ENCODE measurements at regions not wholly inside any gene's neighbourhood (a gene's known extent, or its start where the extent isn't known, plus 50 kb on each side); places are given as distances from the start of the nearest gene placed in this dataset.
A peak's percentile ranks its signal among the peaks of the same experiment; 100 is the strongest.

DNA sequence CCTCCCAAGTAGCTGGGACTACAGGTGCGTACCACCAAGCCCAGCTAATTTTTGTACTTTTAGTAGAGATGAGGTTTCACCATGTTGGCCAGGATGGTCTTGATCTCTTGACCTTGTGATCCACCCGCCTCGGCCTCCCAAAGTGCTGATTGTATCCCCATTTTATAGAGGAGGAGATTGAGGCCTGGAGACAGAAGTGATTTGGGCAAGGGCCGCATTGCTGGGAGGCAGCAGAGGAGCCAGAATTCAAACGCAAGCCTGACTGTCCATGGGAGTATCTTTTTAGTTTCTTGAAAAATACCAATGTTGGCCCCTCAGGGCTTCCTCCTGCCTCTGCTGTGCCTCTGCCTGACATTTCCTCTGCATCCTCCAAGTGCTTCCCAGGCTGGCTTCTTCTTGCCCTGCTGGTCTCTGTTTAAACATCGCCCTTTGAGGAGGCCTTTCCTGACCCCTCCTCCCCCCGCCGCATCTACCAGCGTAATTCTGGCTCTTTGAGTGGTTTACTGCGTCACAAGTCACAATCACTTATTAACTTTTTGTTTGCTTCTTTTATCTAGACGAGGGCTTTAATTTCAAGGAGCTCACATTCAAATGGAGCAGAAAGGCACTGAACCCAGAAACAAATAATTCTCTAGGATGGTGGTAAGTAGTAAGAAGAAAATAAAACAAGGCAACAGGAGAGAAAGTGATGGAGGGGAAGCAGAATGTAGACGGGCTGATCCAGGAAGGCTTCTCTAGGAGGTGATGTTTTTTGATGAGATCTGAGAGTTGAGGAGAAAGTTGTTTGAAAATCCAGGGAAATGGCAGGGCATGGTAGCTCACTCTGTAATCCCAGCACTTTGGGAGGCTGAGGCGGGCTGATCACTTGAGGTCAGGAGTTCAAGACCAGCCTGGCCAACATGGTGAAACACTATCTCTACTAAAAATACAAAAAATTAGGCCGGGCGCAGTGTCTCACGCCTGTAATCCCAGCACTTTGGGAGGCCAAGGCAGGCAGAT lies 91.0 kb upstream of the MED13L start:
- no peak overlapping the region for H3K4me3 ChIP-seq
- ATAC-seq (peak; percentile 88), DNase-seq (peak; percentile 76 to 78 (median 77))
- TF ChIP-seq, protein P1, sequence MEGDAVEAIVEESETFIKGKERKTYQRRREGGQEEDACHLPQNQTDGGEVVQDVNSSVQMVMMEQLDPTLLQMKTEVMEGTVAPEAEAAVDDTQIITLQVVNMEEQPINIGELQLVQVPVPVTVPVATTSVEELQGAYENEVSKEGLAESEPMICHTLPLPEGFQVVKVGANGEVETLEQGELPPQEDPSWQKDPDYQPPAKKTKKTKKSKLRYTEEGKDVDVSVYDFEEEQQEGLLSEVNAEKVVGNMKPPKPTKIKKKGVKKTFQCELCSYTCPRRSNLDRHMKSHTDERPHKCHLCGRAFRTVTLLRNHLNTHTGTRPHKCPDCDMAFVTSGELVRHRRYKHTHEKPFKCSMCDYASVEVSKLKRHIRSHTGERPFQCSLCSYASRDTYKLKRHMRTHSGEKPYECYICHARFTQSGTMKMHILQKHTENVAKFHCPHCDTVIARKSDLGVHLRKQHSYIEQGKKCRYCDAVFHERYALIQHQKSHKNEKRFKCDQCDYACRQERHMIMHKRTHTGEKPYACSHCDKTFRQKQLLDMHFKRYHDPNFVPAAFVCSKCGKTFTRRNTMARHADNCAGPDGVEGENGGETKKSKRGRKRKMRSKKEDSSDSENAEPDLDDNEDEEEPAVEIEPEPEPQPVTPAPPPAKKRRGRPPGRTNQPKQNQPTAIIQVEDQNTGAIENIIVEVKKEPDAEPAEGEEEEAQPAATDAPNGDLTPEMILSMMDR (IDR thresholded peaks at IDR 0.05), result no peak
- H3K36me3 ChIP-seq (ENCODE audit: low read depth), result no peaks in the 10 kb centered on the region
- no peaks in the 10 kb centered on the region for H3K9me3 ChIP-seq
- intact Hi-C loops (cut with DNase I, micrococcal nuclease), result no loop called here
- H3K4me1 ChIP-seq (ENCODE audit: low read depth), result peaks cover 6% of the 10 kb centered on the region

DNA sequence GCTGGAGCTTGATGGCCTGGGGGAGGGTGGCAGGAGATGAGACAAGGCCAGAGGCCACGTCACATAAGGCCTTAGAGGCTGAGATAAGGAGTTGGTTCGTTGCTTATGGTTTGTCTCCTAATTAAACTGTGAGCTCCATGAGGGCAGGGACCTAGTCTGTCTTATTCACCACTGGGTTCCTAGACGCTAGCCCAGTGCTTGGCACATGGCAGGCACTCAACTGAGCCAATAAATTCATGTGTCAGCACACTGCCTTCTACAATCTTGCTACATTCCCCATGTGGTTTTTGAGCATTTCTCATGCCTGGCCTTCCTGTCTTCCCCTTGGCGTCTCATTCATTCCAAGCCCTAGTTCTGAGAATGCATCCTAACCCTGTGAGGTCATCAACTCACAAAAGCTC lies 92.5 kb upstream of the MED13L start:
- no peaks in the 10 kb centered on the region for H3K36me3 ChIP-seq (ENCODE audit: low read depth)
- TF ChIP-seq, protein P1 (IDR thresholded peaks at IDR 0.05), result no peak
- intact Hi-C loops (cut with DNase I, micrococcal nuclease), result no loop called here
- no peak overlapping the region for H3K4me3 ChIP-seq
- no peaks in the 10 kb centered on the region for H3K9me3 ChIP-seq
- ATAC-seq, result no peak
- DNase-seq, result no peak
- peaks cover 6% of the 10 kb centered on the region for H3K4me1 ChIP-seq (ENCODE audit: low read depth)

DNA sequence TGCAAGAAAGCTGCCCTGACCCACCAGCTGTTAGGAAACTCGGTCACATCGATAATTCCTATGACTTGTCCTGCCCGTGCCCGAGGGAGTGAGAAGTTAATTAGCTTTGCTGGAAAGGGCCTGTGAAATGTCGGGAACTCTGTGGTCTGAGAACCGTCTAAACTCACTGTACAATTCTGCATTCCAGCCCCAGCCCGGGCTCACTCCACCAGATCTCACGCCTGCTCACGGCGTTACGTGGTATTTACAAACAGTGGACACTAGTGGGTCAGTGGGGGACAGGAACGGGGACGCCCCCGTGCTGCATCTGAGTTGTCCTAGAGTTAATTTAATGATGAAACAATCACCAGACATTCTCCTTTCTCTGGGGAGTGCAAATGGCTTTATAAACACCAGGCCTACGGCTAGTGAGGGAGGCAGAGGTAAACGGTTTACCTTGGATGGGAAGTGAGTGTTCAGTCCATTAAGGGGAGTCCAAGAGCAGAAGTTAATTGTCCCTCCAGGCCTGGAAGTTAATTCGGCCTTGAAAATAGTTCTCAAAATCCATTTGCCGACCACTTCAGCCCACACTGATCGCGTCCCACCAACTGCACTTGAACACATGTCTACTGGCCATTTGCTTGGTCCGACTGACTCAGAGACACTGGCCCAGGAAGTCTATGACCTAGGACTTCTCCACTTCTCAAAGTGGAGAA lies 93.5 kb upstream of the MED13L start:
- no peak for DNase-seq
- H3K4me1 ChIP-seq (ENCODE audit: low read depth), result peaks cover under 1% of the 10 kb centered on the region
- intact Hi-C loops (cut with DNase I, micrococcal nuclease), result no loop called here

DNA sequence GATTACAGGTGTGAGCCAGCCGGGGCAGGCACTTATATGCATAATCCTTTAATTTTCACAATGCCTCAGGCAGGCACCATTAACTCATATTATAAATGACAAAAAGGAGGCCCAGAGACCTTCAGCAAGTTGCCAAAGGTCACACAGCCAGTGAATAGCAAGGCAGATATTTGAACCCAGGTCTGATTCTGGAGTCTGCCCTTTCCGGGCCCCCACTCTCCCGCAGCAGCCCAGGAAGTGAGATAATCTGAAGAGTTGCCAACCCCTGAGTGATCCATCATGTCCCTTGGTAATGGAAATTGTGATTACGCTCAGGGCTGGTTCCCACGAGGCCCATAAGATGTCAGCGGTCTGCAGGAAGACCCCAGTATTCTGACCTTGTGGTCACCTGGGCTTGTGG lies 95.3 kb upstream of the MED13L start:
- TF ChIP-seq, protein P1 (IDR thresholded peaks at IDR 0.05), result no peak
- DNase-seq, result no peak
- no peaks in the 10 kb centered on the region for H3K9me3 ChIP-seq
- H3K36me3 ChIP-seq (ENCODE audit: low read depth), result no peaks in the 10 kb centered on the region
- ATAC-seq, result no peak
- H3K4me3 ChIP-seq, result no peak overlapping the region
- intact Hi-C loops (cut with DNase I, micrococcal nuclease), result no loop called here
- no peaks in the 10 kb centered on the region for H3K4me1 ChIP-seq (ENCODE audit: low read depth)

More for the DNA sequence above, 93.5 kb upstream of the MED13L start:
- no peak overlapping the region for H3K4me3 ChIP-seq
- TF ChIP-seq, protein P1 (IDR thresholded peaks at IDR 0.05), result no peak
- ATAC-seq, result no peak
- H3K9me3 ChIP-seq, result no peaks in the 10 kb centered on the region
- H3K36me3 ChIP-seq (ENCODE audit: low read depth), result no peaks in the 10 kb centered on the region

DNA sequence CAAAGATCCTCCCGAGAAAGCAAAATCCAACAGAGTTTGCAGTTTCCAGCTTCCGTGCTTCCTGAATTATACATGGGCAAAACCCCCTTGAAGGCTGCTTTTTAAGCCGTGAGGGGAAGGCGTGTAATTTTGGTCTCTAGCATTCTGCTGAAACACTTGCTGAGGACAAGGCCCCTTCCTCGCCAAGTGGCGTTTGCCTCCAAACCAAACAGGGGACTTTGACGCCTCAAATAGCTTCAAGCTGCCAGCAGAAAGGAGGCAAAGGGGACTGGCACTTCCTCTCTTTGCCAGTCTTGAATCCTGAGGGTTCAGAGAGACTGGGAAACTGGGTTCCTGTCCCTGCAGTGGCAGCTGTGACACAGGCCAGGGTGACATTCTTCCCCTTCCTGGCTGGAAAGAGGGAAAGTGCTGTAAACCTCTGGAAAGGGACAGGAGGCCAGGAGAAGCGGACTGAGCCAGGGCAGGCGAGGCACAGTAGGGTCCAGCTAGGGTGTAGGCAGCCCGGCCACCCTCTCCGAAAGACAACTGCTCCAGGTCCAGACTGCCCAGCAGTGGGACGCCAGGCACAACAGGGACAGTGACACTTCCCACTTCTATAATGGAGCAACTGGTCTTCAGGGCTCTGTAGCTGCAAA lies 96.2 kb upstream of the MED13L start:
- TF ChIP-seq, protein P1 (IDR thresholded peaks at IDR 0.05), result no peak
- ATAC-seq (no peak), DNase-seq (no peak)
- Histone ChIP-seq H3K36me3 (ENCODE audit: low read depth) (no peaks in the 10 kb centered on the region), H3K9me3 (no peaks in the 10 kb centered on the region), H3K4me3 (no peak overlapping the region), H3K4me1 (ENCODE audit: low read depth) (no peaks in the 10 kb centered on the region)
- intact Hi-C loops (cut with DNase I, micrococcal nuclease), result no loop called here
